Kidney epithelial cell (primary cell): ENCODE measurements at regions not wholly inside any gene's neighbourhood (a gene's known extent, or its start where the extent isn't known, plus 50 kb on each side); places are given as distances from the start of the nearest gene placed in this dataset.

Experiments
- DNase-seq: peaks from one replicate; pipeline ENCODE4 v3.0.0-alpha.2; 2010; ENCODE audit warnings: low read depth
- H3K27me3 ChIP-seq: 2 replicates; pipeline ENCODE4 v1.6.0; 2011; ENCODE audit warnings: low read length; ENCODE audit not compliant: control insufficient read depth, insufficient read depth
- H3K36me3 ChIP-seq: 2 replicates; pipeline ENCODE4 v1.5.1; 2011; ENCODE audit warnings: low read length; ENCODE audit not compliant: control insufficient read depth, insufficient read depth
- H3K4me3 ChIP-seq: 2 replicates; pipeline ENCODE4 v1.5.1; 2011; ENCODE audit warnings: low read depth, mild to moderate bottlenecking, control low read depth, low read length
- TF ChIP-seq, protein P1 (sequence below): IDR thresholded peaks from 2 replicates; pipeline ENCODE4 v1.5.1; 2011; ENCODE audit warnings: mild to moderate bottlenecking, moderate library complexity, low read length, control low read depth, inconsistent platforms; ENCODE audit not compliant: insufficient read depth, poor library complexity, severe bottlenecking

DNA sequence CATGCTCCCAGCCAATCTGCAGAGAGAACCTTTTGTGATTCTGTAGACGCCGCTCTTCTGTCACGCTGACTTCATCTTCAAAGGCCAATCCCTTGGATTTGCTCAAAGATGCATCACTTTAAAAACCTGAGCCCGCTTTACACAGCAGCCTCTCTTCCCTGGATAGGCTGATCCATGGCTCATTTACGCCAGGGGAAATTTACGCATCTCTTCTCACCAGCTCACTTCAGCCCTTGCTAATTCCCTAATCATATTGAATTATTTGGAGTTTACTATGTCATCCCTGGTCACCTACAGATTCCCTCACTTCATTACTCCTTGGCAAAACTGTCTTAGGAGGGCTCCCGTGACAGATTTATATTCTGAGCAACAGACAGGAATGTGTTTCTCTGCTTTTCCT lies 256.2 kb downstream of the EN1 start:
- Histone ChIP-seq H3K4me3 (no peak overlapping the region), H3K36me3 (no peaks in the 10 kb centered on the region), H3K27me3 (no peaks in the 10 kb centered on the region)
- no peak for DNase-seq
- TF ChIP-seq, protein P1, sequence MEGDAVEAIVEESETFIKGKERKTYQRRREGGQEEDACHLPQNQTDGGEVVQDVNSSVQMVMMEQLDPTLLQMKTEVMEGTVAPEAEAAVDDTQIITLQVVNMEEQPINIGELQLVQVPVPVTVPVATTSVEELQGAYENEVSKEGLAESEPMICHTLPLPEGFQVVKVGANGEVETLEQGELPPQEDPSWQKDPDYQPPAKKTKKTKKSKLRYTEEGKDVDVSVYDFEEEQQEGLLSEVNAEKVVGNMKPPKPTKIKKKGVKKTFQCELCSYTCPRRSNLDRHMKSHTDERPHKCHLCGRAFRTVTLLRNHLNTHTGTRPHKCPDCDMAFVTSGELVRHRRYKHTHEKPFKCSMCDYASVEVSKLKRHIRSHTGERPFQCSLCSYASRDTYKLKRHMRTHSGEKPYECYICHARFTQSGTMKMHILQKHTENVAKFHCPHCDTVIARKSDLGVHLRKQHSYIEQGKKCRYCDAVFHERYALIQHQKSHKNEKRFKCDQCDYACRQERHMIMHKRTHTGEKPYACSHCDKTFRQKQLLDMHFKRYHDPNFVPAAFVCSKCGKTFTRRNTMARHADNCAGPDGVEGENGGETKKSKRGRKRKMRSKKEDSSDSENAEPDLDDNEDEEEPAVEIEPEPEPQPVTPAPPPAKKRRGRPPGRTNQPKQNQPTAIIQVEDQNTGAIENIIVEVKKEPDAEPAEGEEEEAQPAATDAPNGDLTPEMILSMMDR, result no peak

DNA sequence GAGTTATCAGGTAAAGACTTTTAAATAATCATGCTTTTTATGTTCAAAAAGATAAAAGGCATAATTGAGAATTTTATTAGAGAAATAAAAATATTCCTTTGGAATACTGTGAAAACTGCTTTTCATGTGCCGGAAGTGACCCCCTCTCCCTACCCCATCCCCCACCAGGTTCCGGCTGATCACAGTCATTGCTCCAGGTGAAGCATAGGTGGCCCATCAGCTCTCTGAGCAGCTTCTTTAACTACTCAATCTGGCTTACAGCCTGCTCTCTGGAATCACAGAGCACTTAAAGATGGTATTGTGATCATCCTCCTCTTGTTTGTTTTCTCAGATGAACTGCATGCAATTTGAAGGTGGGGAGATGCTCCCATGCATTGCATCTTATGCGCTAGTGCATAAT lies 257.7 kb downstream of the EN1 start:
- Histone ChIP-seq H3K36me3 (no peaks in the 10 kb centered on the region), H3K4me3 (no peak overlapping the region), H3K27me3 (no peaks in the 10 kb centered on the region)
- DNase-seq, result no peak
- TF ChIP-seq, protein P1, result no peak

DNA sequence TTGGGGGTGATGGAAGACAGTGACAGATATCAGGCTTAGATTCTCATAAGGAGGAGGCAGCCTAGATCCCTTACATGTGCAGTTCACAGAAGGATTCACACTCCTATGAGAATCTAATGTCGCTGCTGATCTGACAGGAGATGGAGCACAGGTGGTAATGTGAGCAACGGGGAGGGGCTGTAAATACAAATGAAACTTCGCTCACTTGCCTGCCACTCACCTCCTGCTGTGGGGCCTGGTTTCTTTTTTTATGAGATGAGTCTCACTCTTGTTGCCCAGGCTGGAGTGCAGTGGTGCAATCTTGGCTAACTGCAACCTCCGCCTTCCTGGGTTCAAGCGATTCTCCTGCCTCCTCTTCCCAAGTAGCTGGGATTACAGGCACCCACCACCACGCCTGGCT lies 258.6 kb downstream of the EN1 start:
- TF ChIP-seq, protein P1, result no peak
- no peak for DNase-seq
- Histone ChIP-seq H3K4me3 (no peak overlapping the region), H3K27me3 (no peaks in the 10 kb centered on the region), H3K36me3 (no peaks in the 10 kb centered on the region)

DNA sequence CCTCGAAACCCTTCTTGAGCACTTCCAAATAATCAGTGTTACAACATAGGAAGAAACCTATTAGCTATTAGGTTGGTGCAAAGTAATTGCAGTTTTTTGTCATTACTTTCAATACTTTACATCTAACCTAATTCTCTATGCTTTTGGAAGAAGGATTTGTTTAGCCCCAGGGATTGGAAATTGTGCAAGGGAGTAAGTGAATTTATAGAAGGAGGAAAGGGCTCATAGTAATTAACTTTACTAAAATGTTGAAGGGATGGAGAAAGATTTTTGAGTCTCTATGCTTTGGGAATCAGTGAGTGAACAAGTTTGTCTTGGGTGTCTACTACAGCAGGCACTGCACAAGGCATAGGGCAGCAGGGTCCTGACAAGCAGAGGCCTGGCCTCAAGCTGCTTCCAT lies 261.1 kb downstream of the EN1 start:
- Histone ChIP-seq H3K27me3 (no peaks in the 10 kb centered on the region), H3K4me3 (no peak overlapping the region), H3K36me3 (no peaks in the 10 kb centered on the region)
- no peak for DNase-seq
- TF ChIP-seq, protein P1, result no peak

DNA sequence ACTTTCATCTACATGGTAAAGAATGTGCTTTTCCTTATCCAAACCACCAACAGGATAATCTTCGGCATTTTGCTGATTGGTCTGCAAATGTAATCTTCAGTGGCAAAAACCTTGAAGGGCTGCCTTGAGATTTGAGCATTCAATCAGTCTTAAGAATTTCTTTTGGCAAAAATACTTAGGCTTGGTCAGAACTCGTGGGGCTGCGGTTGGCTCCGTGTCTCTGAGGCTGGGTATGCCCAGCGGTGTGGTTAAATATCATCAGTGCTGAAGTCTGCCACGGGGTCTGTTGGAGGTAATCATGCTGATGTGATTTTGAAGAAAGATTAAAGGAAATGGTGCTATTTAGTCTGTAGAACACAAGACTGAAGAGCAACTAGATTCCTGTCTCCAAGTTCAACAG lies 262.6 kb downstream of the EN1 start:
- no peak overlapping the region for H3K4me3 ChIP-seq
- TF ChIP-seq, protein P1, result no peak
- DNase-seq, result no peak
- no peaks in the 10 kb centered on the region for H3K27me3 ChIP-seq
- H3K36me3 ChIP-seq, result no peaks in the 10 kb centered on the region

DNA sequence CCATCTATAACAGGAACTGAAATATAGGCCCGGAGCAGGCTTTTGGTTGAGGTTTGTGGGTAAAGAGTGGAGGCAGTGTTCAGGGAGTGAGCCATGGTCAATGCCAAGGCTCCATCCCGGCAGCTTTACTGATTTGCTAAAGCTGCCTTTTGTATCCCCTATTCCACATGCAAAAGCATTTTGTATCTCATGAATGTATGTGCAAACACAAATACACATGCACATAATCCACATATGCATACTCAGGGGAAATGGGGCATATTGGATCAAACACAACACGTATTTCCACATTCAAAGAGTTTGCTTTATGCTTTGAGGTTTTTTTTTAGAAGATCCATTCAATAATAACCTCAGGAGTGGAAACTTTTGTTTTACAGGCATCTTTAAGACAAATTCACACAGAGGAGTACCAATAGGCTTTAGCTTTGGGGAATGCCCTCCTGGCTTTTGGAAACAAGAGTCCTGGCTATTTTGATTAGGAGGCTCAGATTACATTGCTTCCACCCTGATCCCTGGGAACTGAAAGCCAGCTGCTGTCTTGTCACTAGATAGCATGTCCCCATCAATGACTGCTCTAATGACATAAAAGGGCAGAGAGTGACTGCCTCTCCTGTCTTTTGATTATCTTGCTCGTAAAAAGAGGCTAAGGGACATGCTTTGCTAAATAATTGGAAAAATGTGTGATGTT lies 263.2 kb downstream of the EN1 start:
- no peak overlapping the region for H3K4me3 ChIP-seq
- TF ChIP-seq, protein P1, result no peak
- H3K36me3 ChIP-seq, result no peaks in the 10 kb centered on the region
- DNase-seq, result no peak
- no peaks in the 10 kb centered on the region for H3K27me3 ChIP-seq
